NCI-H1930 (cell line): ENCODE measurements at regions not wholly inside any gene's neighbourhood (a gene's known extent, or its start where the extent isn't known, plus 50 kb on each side); places are given as distances from the start of the nearest gene placed in this dataset.

Experiments
- DNase-seq, 2 experiments: peaks; one replicate each; lab custom pipeline; 2025; lab: John Stamatoyannopoulos, UW

DNA sequence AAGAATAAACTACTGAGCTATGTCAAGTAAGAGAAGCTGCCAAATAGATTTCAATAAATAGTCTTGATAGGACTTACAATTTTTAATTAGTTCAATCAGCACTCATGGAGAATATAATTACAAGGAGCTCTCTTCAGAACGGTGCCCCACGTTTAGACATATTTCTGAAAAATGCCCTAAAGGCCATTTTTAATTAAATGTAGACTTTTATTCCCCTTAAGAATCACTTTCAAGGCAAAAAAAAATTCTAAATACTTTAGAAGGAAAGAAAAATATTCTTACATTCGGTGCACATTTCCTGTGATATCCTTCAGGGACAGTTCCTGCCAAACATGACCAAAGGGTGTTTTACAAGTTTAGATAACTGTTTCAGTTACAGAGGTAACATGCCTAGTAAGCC lies 202.5 kb upstream of the CDH7 start:
- no peak for DNase-seq

DNA sequence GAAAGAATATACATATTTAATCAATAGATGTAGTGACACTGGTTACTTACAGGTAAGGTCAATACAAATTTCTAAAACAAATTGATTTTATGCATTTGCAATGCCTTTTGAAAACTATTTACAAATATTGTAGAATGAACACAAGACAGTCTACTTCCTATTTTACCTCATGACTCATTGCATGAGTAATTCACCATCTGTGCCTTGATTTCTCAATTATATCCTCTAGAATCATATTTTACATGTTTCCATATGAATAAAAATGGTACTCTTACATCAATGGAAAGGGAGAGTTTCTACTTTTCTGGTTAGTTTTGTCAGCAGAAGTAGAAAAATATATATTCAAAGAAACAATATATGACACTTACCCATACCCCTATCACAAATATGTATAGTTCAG lies 203.8 kb upstream of the CDH7 start:
- DNase-seq: no peak

DNA sequence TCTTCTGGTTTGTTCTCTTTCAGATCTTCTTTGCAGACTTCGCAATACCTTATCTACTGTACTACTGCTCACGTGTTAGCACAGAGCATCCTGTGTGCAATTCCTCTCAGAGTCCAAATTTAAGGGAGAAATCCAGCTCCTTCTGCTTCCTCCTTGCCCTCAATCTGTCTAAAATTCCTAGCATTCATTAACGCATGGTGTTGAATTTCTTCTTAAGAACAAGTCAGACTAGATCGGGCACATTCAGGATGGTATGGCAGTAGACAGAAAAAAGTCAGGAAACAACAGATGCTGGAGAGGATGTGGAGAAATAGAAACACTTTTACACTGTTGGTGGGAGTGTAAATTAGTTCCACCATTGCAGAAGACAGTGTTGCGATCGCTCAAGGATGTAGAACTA lies 206.1 kb upstream of the CDH7 start:
- no peak for DNase-seq

GRCh38 chr18:65527879-65528633 lies 222.8 kb upstream of the CDH7 start:
- DNase-seq: peak in 1 of 2 experiments; percentile 79

DNA sequence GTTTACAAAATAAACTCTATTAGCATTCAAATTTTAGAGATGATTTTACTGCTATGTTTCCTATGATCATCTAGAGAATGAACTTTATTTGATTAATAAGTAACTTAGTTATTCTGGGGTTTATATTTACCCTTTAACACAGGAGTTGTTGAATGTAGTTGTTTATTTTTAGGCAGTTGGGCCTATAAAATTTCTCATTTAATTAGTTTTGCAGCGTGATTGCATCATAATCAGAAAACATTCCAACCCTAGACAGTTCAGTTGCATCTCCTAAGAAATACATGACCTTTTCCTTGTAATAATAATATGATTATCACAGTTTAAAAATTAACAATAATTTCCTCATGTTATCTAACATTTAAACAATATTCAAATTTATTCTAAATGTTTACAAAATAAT lies 224.7 kb upstream of the CDH7 start:
- DNase-seq: no peak

GRCh38 chr18:65523461-65523860 lies 227.4 kb upstream of the CDH7 start:
- DNase-seq: no peak

DNA sequence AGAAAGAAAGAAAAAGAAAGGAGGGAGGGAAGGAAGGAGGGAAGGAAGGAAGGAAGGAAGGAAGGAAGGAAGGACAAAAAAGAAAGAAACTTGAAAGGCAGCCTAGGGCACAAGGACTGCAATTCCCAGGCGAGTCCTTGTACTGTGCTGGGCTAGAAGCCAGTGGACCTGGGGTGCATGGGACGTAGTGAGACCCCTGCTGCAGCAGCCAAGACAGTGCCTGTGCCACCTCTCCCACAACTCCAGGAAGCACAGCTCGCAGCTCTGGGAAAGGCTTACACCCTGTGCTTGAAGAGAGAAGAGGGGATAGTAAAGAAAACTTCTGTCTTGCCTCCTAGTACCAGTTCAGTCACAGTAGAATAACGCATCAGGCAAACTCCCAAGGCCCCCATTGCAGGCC lies 227.9 kb upstream of the CDH7 start:
- no peak for DNase-seq

GRCh38 chr18:65516209-65516608 lies 234.6 kb upstream of the CDH7 start:
- DNase-seq: no peak

- DNase-seq: no peak
These were observed 252.2 kb upstream of the CDH7 start for GRCh38 chr18:65498605-65499004.

DNA sequence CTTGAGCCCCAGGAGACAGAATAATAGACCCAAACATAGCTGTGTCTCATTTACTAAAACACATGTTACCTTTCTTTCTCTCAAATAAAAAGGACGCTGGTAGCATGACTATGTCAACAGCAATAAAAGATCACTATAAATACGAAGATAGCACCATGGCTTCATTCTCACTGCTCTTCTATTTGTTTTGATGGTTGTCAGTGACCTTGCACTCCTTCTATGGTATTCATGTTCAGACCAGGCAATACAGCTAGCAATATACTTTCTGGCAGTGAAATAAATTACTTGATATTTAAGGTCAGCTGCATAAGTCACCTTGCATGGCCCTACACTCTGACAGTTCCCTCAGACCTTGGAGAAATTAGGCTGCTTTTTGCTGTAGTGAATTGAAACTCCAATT lies 263.2 kb upstream of the CDH7 start:
- DNase-seq: no peak

- DNase-seq: no peak
These were observed 273.4 kb upstream of the CDH7 start for GRCh38 chr18:65477455-65477854.

DNA sequence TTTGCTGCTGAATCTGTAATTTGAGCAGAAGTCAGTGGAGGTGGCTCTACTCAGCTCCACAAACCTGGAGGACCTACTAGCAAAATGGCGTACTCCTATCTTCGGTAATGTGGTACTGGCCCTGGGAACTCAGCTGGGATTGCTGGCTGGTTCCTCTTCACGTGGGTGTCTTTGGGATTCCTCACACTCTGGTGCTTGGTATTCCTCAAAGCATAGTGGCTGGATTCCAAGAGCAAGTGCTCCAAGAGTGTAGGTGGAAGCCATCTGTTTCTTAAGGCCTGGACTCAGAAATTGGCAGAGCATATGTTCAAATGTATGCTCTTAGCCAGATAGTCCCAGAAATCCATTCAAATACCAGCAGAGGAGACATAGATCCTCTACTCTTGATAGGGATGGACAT lies 281.9 kb upstream of the CDH7 start:
- DNase-seq: no peak

- DNase-seq: no peak
These were observed 286.5 kb upstream of the CDH7 start for GRCh38 chr18:65464361-65464760.

GRCh38 chr18:65459741-65460140 lies 291.1 kb upstream of the CDH7 start:
- DNase-seq: no peak

DNA sequence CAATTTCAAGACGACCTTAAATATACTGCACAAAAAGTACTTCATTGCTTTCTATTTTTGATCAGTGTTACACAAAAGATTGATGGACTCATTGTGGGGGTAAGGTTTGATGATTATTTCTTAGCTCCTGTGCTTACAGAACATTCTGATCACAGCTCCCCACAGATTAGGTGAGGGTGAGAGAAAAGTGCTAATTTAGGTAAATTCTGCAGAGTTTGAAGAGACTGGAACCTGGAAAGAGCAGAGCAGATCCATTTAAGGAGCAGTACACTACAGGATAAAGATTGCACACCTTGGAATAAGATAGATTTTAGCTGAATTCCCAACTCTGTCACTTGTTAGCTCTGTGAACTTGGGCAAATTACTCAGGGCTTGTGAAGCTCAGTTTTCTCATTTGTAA lies 291.9 kb upstream of the CDH7 start:
- DNase-seq: no peak

- no peak for DNase-seq
These were observed 311.6 kb upstream of the CDH7 start for GRCh38 chr18:65439188-65439587.

GRCh38 chr18:65436430-65436829 lies 314.4 kb upstream of the CDH7 start:
- DNase-seq: no peak

GRCh38 chr18:65435534-65435933 lies 315.3 kb upstream of the CDH7 start:
- DNase-seq: peak; percentile 10 to 40

- no peak for DNase-seq
These were observed 321.2 kb upstream of the CDH7 start for GRCh38 chr18:65429601-65430000.

DNA sequence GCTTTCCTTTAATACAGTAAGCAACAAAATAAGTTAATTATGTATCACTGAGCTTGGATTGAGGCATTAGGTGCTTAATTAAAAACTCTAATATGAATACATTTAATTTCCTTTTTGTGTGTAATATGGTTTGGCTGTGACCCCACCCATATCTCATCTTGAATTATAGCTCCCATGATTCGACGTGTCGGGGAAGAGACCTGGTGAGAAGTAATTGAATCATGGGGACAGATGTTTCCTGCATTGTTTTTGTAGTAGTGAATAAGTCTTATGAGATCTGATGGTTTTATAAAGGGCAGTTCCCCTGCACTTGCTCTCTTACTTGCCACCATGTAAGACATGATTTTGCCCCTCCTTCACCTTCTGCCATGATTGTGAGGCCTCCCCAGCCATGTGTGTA lies 325.4 kb upstream of the CDH7 start:
- DNase-seq: no peak

- no peak for DNase-seq
These were observed 327.0 kb upstream of the CDH7 start for GRCh38 chr18:65423776-65424175.

- DNase-seq: no peak
These were observed 328.2 kb upstream of the CDH7 start for GRCh38 chr18:65422544-65423136.

DNA sequence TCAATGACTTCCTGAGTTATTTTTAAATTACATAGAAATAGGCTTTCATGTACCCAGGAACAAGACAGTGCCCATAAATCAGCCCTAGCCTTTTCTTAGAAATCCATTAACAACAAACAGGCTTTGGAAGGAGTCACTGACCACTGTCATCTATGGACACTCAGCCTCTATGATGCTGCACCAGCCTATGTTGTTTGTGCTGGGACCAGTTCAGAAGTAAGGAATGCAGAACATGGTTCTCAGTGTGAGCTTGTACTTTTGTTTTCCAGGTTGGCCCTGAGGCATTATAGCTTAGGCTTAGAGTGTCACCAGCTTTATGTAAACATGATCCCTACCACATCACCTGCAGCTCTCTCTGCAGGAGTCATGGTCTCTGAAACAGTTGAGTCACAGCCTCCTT lies 335.7 kb upstream of the CDH7 start:
- DNase-seq: no peak

DNA sequence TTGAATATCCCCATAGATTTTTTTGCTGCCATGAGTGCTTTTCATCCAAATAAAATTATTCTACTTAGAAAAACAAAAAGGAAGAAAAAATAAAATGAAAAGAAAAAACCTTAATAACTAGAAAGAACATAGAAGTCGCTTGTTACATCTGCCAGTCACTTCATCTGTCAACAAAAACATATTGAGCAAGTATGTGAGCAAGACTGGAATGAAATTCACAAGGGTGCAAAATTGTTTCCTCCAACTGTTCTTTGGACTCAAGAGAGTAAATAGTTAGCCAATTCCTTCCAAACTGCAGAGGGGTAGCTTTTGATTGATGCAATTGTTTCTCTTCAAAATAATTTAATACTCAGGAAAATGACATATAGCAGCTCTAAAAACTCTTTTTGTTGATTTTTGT lies 336.3 kb upstream of the CDH7 start:
- DNase-seq: no peak
